ENCODE measurements at regions not wholly inside any gene's neighbourhood (a gene's known extent, or its start where the extent isn't known, plus 50 kb on each side); places are given as distances from the start of the nearest gene placed in this dataset.

- TF ChIP-seq POLR2A (IDR thresholded peaks at IDR 0.05) (no peak), EP300 (IDR thresholded peaks at IDR 0.05) (no peak)
Observed at GRCh38 chr2:65508225-65508624, 75.8 kb upstream of the SPRED2 start.

Data from gastroesophageal sphincter (tissue), 2 donors.